BJ (cell line): ENCODE measurements at regions not wholly inside any gene's neighbourhood (a gene's known extent, or its start where the extent isn't known, plus 50 kb on each side); places are given as distances from the start of the nearest gene placed in this dataset.

ENCODE experiments used
- CTCF ChIA-PET: fragments of 350-600 bp; formaldehyde crosslinking; extraction: SDS; loops from one replicate; lab custom pipeline; 2021; ENCODE audit warnings: antibody characterized with exemption, inconsistent platforms; lab: Yijun Ruan, JAX
- POLR2A ChIA-PET: fragments of 300-600 bp; sonication (Branson Sonifier 250); formaldehyde crosslinking; extraction: SDS; loops from one replicate; lab custom pipeline; 2021; ENCODE audit warnings: antibody characterized with exemption; lab: Charles Lee
- DNase-seq: peaks from one replicate; pipeline ENCODE4 v3.0.0-alpha.2; 2011; ENCODE audit warnings: low read depth
- H3K27me3 ChIP-seq: 2 replicates; pipeline ENCODE4 v1.6.0; 2011; ENCODE audit warnings: low read length; ENCODE audit not compliant: control insufficient read depth, insufficient read depth
- H3K36me3 ChIP-seq: 2 replicates; pipeline ENCODE4 v1.5.1; 2011; ENCODE audit warnings: low read length; ENCODE audit not compliant: control insufficient read depth, insufficient read depth
- H3K4me3 ChIP-seq: 2 replicates; pipeline ENCODE4 v1.5.1; 2011; ENCODE audit warnings: low read depth, mild to moderate bottlenecking, control low read depth, low read length
- CTCF ChIP-seq: IDR thresholded peaks from 2 replicates; pipeline ENCODE4 v1.5.1; 2011; ENCODE audit warnings: low read depth, mild to moderate bottlenecking, control low read depth, inconsistent platforms, low read length, moderate library complexity; ENCODE audit not compliant: insufficient read depth

DNA sequence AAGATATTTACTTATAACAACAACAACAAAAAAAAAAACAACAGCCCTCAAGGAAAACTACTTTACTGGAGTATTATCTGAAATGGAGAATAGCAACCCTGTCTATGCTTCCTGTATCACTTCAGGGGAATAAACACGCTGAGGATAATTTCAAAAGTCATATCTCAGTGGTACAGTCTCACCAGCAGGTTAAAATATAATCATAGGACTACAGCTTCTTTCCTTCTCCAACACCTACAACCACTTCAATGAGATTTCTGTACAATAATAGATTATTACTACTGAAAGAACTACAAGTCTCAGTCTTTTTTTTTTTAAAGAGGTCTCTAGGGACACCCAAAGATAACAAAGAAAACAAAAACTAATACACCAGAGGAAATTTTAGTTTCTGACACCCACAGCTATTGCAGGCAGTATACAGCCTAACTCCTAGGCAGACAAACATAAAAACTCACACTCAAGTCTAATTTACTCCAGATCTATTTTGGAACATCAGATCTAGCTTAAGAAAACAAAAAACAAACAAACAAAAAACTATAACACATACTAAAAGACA, 268.2 kb downstream of the BCHE start:
- ChIA-PET POLR2A (no interaction called here), CTCF (interaction anchor here (0.6 kb wide), 1 partner anchor 31 kb away, joined by 3 read pairs; no protein-coding TSS in a partner anchor)
- TF ChIP-seq CTCF, result no peak
- Histone ChIP-seq H3K27me3 (no peaks in the 10 kb centered on the region), H3K36me3 (no peaks in the 10 kb centered on the region), H3K4me3 (no peak overlapping the region)
- DNase-seq, result no peak

DNA sequence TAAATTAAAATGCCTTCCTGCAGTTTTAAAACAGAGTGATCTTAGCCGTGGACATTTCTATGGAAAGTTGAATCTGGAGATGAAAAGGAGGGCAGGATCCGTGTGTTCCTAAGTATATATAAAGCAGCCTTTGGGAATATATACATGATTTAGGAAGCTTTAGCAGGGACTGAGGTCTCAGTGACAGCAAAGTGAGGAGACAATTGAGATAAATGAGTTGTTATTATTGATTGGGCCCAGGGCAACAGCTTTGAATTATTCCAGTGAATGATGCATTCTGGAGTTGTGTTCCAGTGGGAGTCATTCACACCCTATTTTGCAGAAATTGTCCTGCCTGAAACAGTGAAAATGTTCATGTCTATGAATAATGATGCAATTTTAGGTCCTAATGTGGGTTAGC, 281.4 kb downstream of the BCHE start:
- Histone ChIP-seq H3K36me3 (no peaks in the 10 kb centered on the region), H3K4me3 (no peak overlapping the region), H3K27me3 (no peaks in the 10 kb centered on the region)
- POLR2A ChIA-PET, result no interaction called here
- CTCF ChIA-PET, result no interaction called here
- DNase-seq, result no peak
- no peak for TF ChIP-seq CTCF

GRCh38 chr3:165553371-165553770, 283.9 kb downstream of the BCHE start:
- no peaks in the 10 kb centered on the region for H3K36me3 ChIP-seq
- ChIA-PET POLR2A (no interaction called here), CTCF (no interaction called here)
- H3K4me3 ChIP-seq, result no peak overlapping the region
- TF ChIP-seq CTCF, result no peak
- DNase-seq, result no peak
- no peaks in the 10 kb centered on the region for H3K27me3 ChIP-seq

DNA sequence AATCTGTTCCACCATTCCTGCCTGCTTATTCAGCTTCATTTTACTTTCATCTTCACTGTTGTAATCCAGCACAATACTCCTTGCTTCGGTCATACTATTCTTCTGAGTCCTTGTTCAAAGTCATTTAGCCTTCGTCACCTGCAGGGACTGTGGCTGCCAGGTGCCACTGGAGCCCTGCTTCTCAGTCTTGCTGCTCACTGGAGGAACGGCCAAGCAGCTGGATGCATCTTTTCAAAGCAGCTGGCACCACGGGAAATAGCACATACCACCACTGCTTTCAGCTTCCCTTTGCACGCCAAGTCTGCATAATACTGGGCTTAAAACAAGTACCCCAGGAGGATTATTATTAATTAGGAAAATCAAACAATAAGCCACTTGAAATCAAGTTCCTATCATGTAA, 287.6 kb downstream of the BCHE start:
- no peak for DNase-seq
- ChIA-PET CTCF (no interaction called here), POLR2A (no interaction called here)
- TF ChIP-seq CTCF, result no peak
- H3K4me3 ChIP-seq, result no peak overlapping the region
- H3K36me3 ChIP-seq, result no peaks in the 10 kb centered on the region
- no peaks in the 10 kb centered on the region for H3K27me3 ChIP-seq

- Histone ChIP-seq H3K4me3 (no peak overlapping the region), H3K36me3 (no peaks in the 10 kb centered on the region), H3K27me3 (no peaks in the 10 kb centered on the region)
- DNase-seq, result no peak
- TF ChIP-seq CTCF, result no peak
- POLR2A ChIA-PET, result no interaction called here
- CTCF ChIA-PET, result interaction anchor here (0.7 kb wide), 1 partner anchor 1357 kb away, joined by 3 read pairs; no protein-coding TSS in a partner anchor
These were observed 288.2 kb downstream of the BCHE start for GRCh38 chr3:165549037-165549436.
